ENCODE measurements at regions not wholly inside any gene's neighbourhood (a gene's known extent, or its start where the extent isn't known, plus 50 kb on each side); places are given as distances from the start of the nearest gene placed in this dataset.
"Not testable (repeated sequence)": the region's sequence is repeated elsewhere in the genome, so short reads cannot be mapped to it uniquely, and the experiment has no call there.

DNA sequence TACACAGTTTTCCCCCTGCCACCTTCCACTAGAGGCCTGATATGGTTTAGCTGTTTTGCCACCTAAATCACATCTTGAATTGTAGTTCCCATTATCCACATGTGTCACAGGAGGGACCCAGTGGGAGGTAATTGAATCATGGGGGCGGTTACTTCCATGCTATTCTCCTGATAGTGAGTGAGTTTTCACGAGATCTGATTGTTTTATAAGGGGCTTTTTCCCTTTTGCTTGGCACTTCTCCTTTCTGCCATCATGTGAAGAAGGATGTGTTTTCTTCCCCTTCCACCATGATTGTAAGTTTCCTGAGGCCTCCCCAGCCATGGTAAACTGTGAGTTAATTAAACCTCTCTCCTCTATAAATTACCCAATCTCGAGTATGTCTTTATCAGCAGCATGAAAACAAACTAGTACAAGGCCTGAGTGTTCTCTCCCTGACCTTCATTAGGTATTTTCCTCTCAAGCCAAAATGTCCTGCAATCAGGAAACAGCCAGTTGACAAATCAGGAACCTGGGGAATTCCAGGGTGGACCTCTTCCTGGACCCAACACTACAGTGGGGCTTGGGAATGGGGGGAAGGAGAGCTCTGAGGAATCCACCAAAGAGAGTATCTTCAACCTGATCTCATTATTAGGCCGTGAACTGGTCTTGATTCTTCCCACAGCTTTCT lies 129.9 kb downstream of the TXNL1 start:
- DNase-seq (no peak), ATAC-seq (no peak)
- no peaks in the 10 kb centered on the region for H3K4me1 Mint-ChIP-seq (ENCODE audit: low read depth)
- H3K9me3 Mint-ChIP-seq: no peaks in the 10 kb centered on the region
- H3K36me3 Mint-ChIP-seq (ENCODE audit: insufficient read depth): no peaks in the 10 kb centered on the region
- peaks cover 3% of the 10 kb centered on the region for H3K27me3 Mint-ChIP-seq (ENCODE audit: low read depth)
- H3K4me3 Mint-ChIP-seq: no peak overlapping the region

DNA sequence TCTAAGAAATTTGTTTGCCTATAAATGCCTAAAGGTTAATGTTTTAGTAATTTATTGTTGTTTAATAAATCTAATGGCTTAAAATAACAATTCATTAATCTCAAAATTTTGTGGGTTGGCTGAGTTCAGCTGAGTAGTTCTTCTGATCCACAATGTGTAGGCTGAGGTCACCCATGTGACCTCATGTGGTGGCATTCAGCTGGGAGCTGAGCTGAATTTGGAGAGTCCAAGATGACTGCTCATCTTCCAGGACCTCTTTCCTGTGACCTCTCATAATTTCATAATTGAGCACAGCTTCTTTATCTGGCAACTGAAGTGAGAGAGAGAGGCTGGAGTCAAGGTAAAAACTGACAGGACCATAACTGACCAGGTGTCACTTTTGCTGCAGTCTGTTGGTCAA lies 132.4 kb downstream of the TXNL1 start:
- Mint-ChIP-seq H3K36me3 (ENCODE audit: insufficient read depth) (no peaks in the 10 kb centered on the region), H3K27me3 (ENCODE audit: low read depth) (no peaks in the 10 kb centered on the region), H3K9me3 (no peaks in the 10 kb centered on the region), H3K4me3 (no peak overlapping the region), H3K4me1 (ENCODE audit: low read depth) (no peaks in the 10 kb centered on the region)
- ATAC-seq: no peak
- DNase-seq: no peak

DNA sequence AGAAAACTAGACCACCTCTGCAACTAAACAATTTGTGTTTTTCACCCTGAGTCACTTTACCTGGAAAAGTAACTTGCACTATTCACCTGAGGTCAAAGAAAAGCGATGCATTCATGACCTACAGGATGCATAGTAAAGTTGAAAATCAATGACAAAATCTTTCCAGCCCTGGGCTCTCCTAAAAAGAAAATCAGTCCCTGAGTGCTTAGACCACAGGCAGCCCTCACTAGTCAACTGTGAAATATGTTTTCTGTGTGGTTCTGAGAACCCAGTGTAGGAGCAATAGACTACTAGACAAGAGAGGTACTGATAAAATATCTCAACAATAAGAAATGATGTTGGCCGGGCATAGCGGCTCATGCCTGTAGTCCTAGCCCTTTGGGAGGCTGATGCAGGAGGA lies 133.1 kb downstream of the TXNL1 start:
- no peak for ATAC-seq
- H3K27me3 Mint-ChIP-seq (ENCODE audit: low read depth): no peaks in the 10 kb centered on the region

DNA sequence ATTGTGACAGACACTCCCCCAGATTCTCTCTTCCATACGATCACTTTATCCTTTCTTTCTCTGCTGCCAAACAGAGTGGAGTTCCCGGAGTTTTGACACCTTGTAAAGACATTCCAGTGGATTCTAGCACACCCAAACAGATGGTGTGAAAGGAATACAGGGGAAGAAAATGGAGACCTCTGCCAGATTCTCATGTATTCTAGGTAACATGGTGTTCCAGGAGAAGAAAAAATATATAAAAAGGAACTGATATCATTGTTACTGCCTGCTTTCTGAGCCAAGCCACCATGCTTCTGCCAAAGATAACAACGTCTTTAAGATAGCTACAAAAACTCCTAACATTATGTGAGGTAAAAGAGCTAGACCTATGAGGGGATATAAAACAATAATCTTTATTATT lies 136.5 kb downstream of the TXNL1 start:
- DNase-seq (no peak), ATAC-seq (no peak)
- H3K9me3 Mint-ChIP-seq: no peaks in the 10 kb centered on the region
- H3K36me3 Mint-ChIP-seq (ENCODE audit: insufficient read depth): no peaks in the 10 kb centered on the region
- H3K27me3 Mint-ChIP-seq (ENCODE audit: low read depth): no peaks in the 10 kb centered on the region
- H3K4me3 Mint-ChIP-seq: no peak overlapping the region
- no peaks in the 10 kb centered on the region for H3K4me1 Mint-ChIP-seq (ENCODE audit: low read depth)

More for the DNA sequence above, 133.1 kb downstream of the TXNL1 start:
- no peaks in the 10 kb centered on the region for H3K9me3 Mint-ChIP-seq
- no peaks in the 10 kb centered on the region for H3K4me1 Mint-ChIP-seq (ENCODE audit: low read depth)
- H3K36me3 Mint-ChIP-seq (ENCODE audit: insufficient read depth): no peaks in the 10 kb centered on the region
- no peak for DNase-seq
- no peak overlapping the region for H3K4me3 Mint-ChIP-seq

DNA sequence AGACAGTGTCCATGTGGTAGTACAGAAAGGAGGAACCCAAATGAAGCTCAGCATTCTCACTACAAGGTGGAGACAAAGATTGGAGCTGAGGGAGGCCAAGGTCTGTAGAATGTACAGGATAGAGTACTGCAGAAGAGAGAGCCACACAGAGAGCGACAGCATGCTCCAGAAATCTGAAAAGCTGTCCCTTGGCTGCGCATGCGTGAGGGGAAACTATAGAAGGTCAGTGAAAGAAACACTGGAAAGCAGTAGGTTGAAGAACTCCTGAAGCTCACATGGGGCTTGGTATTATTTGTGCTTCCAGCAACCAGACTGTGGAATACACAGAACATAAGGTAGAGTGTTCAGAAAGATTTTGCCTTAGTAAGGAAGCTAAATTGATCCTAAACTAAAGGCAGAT lies 142.5 kb downstream of the TXNL1 start:
- Mint-ChIP-seq H3K4me1 (ENCODE audit: low read depth) (no peaks in the 10 kb centered on the region), H3K4me3 (no peak overlapping the region), H3K36me3 (ENCODE audit: insufficient read depth) (no peaks in the 10 kb centered on the region), H3K27me3 (ENCODE audit: low read depth) (peaks cover 5% of the 10 kb centered on the region), H3K9me3 (no peaks in the 10 kb centered on the region)
- ATAC-seq (no peak), DNase-seq (no peak)

DNA sequence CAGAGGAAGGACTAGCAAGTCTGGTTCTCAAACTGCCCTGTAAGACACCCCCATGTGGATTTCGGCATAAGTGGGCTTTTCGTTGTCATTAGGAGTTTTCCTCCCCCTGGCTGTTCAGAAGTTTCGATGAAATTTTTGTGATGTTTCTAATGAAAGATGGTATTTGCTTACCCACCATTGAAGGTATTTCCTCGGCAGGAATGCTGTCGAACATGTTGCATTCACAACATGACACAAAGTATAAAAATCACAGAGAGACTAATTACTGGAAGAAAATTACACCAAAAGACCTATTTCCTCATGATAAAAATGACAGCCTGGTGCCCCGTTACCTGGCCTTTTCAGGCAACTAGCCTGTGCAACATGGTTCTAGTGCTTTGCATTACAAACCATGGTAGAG lies 144.9 kb downstream of the TXNL1 start:
- DNase-seq: no peak
- Mint-ChIP-seq H3K4me1 (ENCODE audit: low read depth) (no peaks in the 10 kb centered on the region), H3K4me3 (no peak overlapping the region), H3K27me3 (ENCODE audit: low read depth) (peaks cover 5% of the 10 kb centered on the region), H3K9me3 (no peaks in the 10 kb centered on the region), H3K36me3 (ENCODE audit: insufficient read depth) (no peaks in the 10 kb centered on the region)
- ATAC-seq: no peak

DNA sequence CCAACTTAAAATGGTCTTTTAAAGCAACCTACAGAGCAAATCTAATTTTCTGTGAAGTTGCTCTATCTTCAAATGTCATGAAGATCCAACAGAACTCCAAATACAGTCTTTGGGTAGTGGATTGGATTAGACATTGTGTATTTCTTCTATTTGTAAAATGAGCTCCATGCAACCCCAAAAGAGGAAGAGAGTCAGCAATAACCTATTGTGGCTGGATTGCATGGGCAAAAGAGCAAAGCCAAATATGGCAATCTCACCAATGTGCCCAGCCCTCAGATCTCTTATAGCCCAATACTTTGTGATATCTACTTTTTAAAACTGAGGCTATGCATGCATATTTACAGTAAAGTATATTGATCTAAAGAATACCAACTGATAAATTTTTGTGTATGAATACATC lies 146.3 kb downstream of the TXNL1 start:
- DNase-seq: no peak
- Mint-ChIP-seq H3K4me1 (ENCODE audit: low read depth) (no peaks in the 10 kb centered on the region), H3K4me3 (no peak overlapping the region), H3K27me3 (ENCODE audit: low read depth) (peaks cover 5% of the 10 kb centered on the region), H3K36me3 (ENCODE audit: insufficient read depth) (no peaks in the 10 kb centered on the region), H3K9me3 (no peaks in the 10 kb centered on the region)
- no peak for ATAC-seq

DNA sequence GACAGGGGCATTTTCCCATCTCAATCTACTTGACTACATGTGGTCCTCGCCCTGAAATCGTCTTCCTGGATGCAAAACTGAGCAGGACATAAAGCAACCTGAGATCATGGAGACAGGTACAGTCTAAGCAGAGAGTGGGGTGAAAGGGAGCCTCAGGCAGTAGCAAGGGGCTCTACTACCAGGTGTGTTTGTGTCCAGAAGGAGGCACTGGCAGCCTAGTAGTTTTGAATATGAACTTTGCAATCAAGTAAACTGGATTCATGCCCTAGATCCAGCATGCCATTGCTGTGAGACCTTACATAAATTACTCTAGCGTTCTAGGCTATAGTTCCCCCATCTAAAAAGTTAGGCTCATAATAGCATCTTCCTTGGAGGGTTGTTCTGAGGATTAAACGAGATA lies 147.4 kb downstream of the TXNL1 start:
- H3K4me3 Mint-ChIP-seq: no peak overlapping the region
- no peak for DNase-seq
- H3K36me3 Mint-ChIP-seq (ENCODE audit: insufficient read depth): no peaks in the 10 kb centered on the region
- H3K27me3 Mint-ChIP-seq (ENCODE audit: low read depth): peaks cover 7% of the 10 kb centered on the region
- H3K9me3 Mint-ChIP-seq: no peaks in the 10 kb centered on the region
- no peak for ATAC-seq
- H3K4me1 Mint-ChIP-seq (ENCODE audit: low read depth): no peaks in the 10 kb centered on the region

DNA sequence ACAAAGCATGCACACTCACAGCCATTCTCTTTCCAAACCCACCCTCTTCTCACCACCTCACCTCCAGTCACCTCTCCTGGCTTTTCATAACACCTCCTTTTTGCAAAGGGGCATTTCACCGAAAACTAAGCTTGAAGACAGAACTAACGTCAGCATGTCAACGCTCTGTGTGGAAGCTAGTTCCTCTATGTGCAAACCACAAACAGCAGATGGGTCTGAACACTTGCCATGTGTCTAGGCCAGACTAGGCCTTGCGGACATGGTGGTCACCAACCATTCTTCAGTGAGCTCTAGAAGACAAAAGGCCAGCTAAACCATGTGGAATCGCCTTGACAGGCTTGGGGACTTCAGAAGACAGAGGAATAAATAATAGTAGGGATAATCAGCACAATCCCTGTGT lies 148.5 kb downstream of the TXNL1 start:
- H3K4me1 Mint-ChIP-seq (ENCODE audit: low read depth): no peaks in the 10 kb centered on the region
- H3K4me3 Mint-ChIP-seq: no peak overlapping the region
- DNase-seq (no peak), ATAC-seq (no peak)
- no peaks in the 10 kb centered on the region for H3K36me3 Mint-ChIP-seq (ENCODE audit: insufficient read depth)
- H3K27me3 Mint-ChIP-seq (ENCODE audit: low read depth): peaks cover 7% of the 10 kb centered on the region
- H3K9me3 Mint-ChIP-seq: no peaks in the 10 kb centered on the region

DNA sequence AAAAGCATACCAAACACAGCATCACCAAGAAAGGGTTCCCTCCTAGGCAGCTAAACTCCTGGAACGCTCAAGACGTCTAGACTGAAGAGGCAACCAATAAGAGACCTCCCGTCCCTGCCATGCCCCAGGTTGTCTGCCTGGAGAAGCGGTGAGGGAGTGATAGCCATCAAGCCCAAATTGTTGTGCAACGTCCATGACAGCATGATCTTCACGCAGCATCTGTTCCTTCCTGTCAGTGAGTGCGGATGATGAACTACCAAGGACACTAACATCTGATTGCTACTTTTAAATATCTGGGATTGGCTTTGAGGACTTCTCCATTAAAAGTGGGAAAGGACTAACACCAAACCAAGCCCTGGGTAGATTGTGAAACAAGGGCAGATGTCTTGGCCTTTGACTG lies 149.7 kb downstream of the TXNL1 start:
- H3K36me3 Mint-ChIP-seq (ENCODE audit: insufficient read depth): no peaks in the 10 kb centered on the region
- peaks cover 7% of the 10 kb centered on the region for H3K27me3 Mint-ChIP-seq (ENCODE audit: low read depth)
- ATAC-seq: no peak
- no peak overlapping the region for H3K4me3 Mint-ChIP-seq
- no peak for DNase-seq
- no peaks in the 10 kb centered on the region for H3K4me1 Mint-ChIP-seq (ENCODE audit: low read depth)
- no peaks in the 10 kb centered on the region for H3K9me3 Mint-ChIP-seq

DNA sequence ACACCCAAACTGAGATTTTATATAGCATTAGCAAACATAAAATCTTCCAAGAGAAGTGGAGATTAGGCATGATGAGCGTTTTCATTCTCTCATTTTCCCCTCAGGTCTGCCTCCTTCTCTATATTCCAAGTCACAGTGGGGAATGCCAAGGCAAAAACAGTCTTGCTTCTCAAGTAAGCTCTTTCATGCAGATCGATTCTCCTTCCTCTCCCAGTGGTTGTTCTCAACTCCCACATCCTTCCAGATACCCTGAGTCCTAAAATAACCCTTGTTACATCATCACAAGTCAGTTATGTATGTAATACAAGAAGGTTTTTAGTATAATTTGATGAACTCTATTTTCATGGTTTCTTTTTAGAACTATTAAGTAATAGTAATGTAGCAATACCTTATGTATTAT lies 150.6 kb downstream of the TXNL1 start:
- no peak overlapping the region for H3K4me3 Mint-ChIP-seq
- H3K36me3 Mint-ChIP-seq (ENCODE audit: insufficient read depth): no peaks in the 10 kb centered on the region
- H3K9me3 Mint-ChIP-seq: no peaks in the 10 kb centered on the region
- no peak for DNase-seq
- no peak for ATAC-seq
- no peaks in the 10 kb centered on the region for H3K4me1 Mint-ChIP-seq (ENCODE audit: low read depth)
- peaks cover 4% of the 10 kb centered on the region for H3K27me3 Mint-ChIP-seq (ENCODE audit: low read depth)

DNA sequence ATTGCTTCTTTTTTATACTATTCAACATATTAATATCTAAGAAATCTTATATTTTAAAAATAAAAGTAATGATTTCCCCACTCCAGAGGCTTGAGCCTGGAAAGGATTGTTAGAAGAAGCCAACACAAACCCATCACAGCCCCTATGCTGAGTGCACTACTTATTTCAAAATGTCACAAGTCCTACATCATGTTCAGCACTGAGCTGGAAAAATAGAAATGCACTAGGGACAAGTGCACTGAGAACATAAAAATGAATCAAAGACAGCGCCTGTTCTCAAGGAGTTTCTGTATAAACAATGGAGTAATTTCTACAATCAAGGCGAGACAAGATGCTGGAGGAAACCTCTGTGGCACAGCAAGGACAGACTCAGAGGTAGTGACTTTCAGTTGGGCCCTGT lies 155.0 kb downstream of the TXNL1 start:
- no peak for DNase-seq
- no peak overlapping the region for H3K4me3 Mint-ChIP-seq
- H3K36me3 Mint-ChIP-seq (ENCODE audit: insufficient read depth): no peaks in the 10 kb centered on the region
- no peaks in the 10 kb centered on the region for H3K4me1 Mint-ChIP-seq (ENCODE audit: low read depth)
- ATAC-seq: no peak
- peaks cover 5% of the 10 kb centered on the region for H3K27me3 Mint-ChIP-seq (ENCODE audit: low read depth)
- H3K9me3 Mint-ChIP-seq: no peaks in the 10 kb centered on the region

DNA sequence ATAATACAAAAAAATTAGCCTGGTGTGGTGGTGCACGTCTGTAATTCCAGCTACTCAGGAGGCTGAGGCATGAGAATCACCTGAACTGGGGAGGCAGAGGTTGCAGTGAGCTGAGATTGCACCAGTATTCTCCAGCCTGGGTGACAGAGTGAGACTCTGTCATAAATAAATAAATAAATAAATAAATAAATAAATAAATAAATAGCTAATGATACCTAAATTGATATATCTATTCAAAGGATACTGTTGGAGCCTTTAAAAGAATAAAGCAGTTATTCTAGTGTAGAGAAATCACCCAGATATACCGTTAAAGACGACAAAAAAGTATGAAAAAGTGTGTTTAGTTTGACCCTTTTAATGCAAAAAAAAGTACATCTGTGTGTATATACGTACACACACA lies 155.6 kb downstream of the TXNL1 start:
- H3K36me3 Mint-ChIP-seq (ENCODE audit: insufficient read depth); ATAC-seq; H3K4me1 Mint-ChIP-seq (ENCODE audit: low read depth); H3K27me3 Mint-ChIP-seq (ENCODE audit: low read depth); H3K4me3 Mint-ChIP-seq; DNase-seq; H3K9me3 Mint-ChIP-seq: not testable (repeated sequence)

DNA sequence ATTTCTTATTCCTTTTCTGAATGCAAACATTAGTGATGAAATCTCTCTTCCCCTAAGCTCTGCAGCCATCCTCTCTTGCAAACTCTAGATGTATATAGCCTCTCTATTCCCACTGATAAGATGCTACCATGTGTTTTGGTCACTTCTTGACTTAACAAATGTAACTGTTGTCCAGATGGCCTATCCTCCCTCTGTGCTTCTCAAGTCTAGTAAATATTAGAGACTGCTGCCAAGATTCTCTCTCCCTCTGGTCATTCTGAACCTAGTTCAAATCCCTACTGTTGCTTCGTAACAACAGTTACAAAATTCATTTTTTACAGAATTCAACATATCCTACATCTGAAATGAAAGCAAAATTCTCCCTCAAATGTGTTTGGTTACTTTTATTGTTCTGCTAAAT lies 156.6 kb downstream of the TXNL1 start:
- Mint-ChIP-seq H3K4me1 (ENCODE audit: low read depth) (no peaks in the 10 kb centered on the region), H3K27me3 (ENCODE audit: low read depth) (peaks cover 5% of the 10 kb centered on the region), H3K36me3 (ENCODE audit: insufficient read depth) (no peaks in the 10 kb centered on the region), H3K9me3 (no peaks in the 10 kb centered on the region), H3K4me3 (no peak overlapping the region)
- DNase-seq (no peak), ATAC-seq (no peak)

DNA sequence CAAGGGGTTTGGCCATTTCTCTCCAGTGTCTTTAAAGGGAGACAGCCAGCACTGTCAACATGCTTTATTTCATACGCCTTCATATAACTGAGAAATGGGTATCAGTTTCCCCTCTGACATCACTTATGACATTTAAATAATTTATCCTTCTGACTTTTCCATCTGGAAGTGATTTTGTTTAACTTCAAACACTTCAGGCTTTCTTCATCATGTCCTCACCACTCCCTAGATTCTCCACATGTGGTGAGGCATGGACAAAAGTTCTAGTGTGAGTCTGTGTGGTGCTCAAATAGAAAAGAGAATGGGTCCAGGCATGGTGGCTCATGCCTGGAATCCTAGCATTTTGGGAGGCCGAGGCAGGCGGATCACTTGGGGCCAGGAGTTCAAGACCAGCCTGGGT lies 158.6 kb downstream of the TXNL1 start:
- Mint-ChIP-seq H3K36me3 (ENCODE audit: insufficient read depth) (no peaks in the 10 kb centered on the region), H3K4me3 (no peak overlapping the region), H3K9me3 (no peaks in the 10 kb centered on the region), H3K4me1 (ENCODE audit: low read depth) (no peaks in the 10 kb centered on the region), H3K27me3 (ENCODE audit: low read depth) (peaks cover 3% of the 10 kb centered on the region)
- no peak for DNase-seq
- no peak for ATAC-seq

DNA sequence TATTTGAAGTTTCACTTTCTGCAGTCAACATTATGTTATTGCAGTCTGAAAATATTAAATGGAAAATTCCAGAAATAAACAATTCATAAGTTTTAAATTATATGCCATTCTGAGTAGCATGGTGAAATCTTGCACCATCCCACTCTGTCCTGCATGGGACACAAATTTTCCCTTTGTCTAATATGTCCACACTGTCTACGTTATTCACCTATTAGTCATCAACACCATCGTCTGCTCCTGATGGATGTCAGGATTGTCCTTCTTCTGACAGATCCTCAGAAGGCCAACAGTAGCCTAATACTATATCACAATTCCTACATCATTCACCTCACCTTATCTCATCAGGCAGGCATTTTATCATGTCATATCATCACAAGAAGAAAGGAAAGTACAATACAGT lies 163.1 kb downstream of the TXNL1 start:
- DNase-seq (no peak), ATAC-seq (no peak)
- H3K9me3 Mint-ChIP-seq: no peaks in the 10 kb centered on the region
- no peaks in the 10 kb centered on the region for H3K27me3 Mint-ChIP-seq (ENCODE audit: low read depth)
- H3K4me1 Mint-ChIP-seq (ENCODE audit: low read depth): no peaks in the 10 kb centered on the region
- no peaks in the 10 kb centered on the region for H3K36me3 Mint-ChIP-seq (ENCODE audit: insufficient read depth)
- H3K4me3 Mint-ChIP-seq: no peak overlapping the region
